ENCODE measurements at regions not wholly inside any gene's neighbourhood (a gene's known extent, or its start where the extent isn't known, plus 50 kb on each side); places are given as distances from the start of the nearest gene placed in this dataset.

DNA sequence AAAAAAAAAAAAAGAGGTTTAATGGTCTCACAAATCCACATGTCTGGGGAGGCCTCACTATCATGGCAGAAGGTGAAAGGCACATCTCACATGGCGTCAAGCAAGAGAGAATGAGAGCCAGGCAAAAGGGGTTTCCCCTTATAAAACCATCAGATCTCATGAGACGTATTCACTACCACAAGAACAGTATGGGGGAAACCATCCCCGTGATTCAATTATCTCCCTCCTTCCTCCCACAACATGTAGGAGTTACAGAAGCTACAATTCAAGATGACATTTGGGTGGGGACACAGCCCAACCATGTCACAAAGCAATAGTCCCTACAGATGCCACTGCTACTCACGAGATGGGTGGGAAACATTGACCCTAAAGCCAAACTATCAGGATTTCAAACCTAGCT is 392.7 kb upstream of the ID2 start:
- Histone ChIP-seq H3K9me3 (ENCODE audit: control insufficient read depth in 2 of 2, low read length in 2 of 2) (no peaks in the 10 kb centered on the region), H3K9ac (ENCODE audit: low read depth in 1 of 2, low read length in 2 of 2) (no peak overlapping the region), H3K4me3 (ENCODE audit: low read length in 2 of 2) (no peak overlapping the region), H3K27ac (ENCODE audit: low read depth in 2 of 2, low read length in 2 of 2) (no peak overlapping the region), H3K4me1 (ENCODE audit: control insufficient read depth in 2 of 2, insufficient read depth in 2 of 2, low read length in 2 of 2) (no peaks in the 10 kb centered on the region), H3K27me3 (ENCODE audit: control insufficient read depth in 2 of 2, insufficient read depth in 2 of 2, low read length in 2 of 2) (peaks cover 0 to 2% of the 10 kb centered on the region in 2 donors), H3K36me3 (ENCODE audit: control insufficient read depth in 2 of 2, insufficient read depth in 2 of 2, low read length in 2 of 2) (no peaks in the 10 kb centered on the region)

DNA sequence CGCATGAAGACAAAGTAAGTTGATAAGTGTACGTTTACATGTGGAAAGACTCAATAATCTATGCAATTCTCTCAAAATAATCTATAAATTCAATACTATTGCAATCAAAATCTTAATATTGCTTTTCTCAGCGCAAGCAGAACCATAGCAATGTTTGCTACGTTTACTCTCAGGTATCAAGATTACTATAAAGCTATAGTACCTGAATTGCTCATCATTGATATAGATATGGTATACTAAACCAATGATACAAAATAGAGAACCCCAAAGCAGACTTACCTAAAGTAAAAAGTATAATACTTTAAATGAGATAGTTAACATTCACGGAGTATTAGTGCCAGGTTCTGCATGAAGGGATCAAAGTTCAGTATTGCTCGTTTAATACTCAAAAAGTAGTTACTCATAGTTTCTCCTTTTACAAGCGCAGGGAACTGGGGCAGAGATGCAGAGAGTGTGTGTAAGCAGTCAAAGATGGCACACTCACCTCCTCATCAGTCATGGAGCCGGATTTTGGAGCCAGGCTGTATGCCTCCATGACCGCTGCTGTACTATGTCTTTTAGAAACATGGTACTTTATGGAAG is 391.0 kb upstream of the ID2 start:
- Histone ChIP-seq H3K4me1 (ENCODE audit: control insufficient read depth in 2 of 2, insufficient read depth in 2 of 2, low read length in 2 of 2) (no peaks in the 10 kb centered on the region), H3K9me3 (ENCODE audit: control insufficient read depth in 2 of 2, low read length in 2 of 2) (no peaks in the 10 kb centered on the region), H3K4me3 (ENCODE audit: low read length in 2 of 2) (no peak overlapping the region), H3K27me3 (ENCODE audit: control insufficient read depth in 2 of 2, insufficient read depth in 2 of 2, low read length in 2 of 2) (peaks cover 0 to 1% of the 10 kb centered on the region in 2 donors), H3K36me3 (ENCODE audit: control insufficient read depth in 2 of 2, insufficient read depth in 2 of 2, low read length in 2 of 2) (no peaks in the 10 kb centered on the region), H3K9ac (ENCODE audit: low read depth in 1 of 2, low read length in 2 of 2) (no peak overlapping the region), H3K27ac (ENCODE audit: low read depth in 2 of 2, low read length in 2 of 2) (no peak overlapping the region)

DNA sequence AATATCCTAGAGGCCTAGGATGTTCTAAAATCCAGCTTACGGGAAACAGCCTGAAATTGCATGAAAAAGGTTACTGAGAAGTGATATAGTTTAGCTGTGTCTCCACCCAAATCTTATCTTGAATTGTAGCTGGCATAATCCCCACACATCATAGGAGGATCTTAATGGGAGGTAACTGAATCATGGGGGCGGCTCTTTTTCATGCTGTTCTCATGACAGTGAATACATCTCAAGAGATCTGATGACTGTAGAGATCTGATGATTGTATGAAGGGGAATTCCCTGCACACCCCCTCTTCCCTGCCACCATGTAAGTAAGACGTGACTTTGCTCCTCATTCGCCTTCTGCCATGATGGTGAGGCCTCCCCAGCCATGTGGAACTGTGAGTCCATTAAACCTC is 385.6 kb upstream of the ID2 start:
- Histone ChIP-seq H3K4me1 (ENCODE audit: control insufficient read depth in 2 of 2, insufficient read depth in 2 of 2, low read length in 2 of 2) (no peaks in the 10 kb centered on the region), H3K9me3 (ENCODE audit: control insufficient read depth in 2 of 2, low read length in 2 of 2) (no peaks in the 10 kb centered on the region), H3K9ac (ENCODE audit: low read depth in 1 of 2, low read length in 2 of 2) (no peak overlapping the region), H3K27ac (ENCODE audit: low read depth in 2 of 2, low read length in 2 of 2) (no peak overlapping the region), H3K27me3 (ENCODE audit: control insufficient read depth in 2 of 2, insufficient read depth in 2 of 2, low read length in 2 of 2) (no peaks in the 10 kb centered on the region), H3K4me3 (ENCODE audit: low read length in 2 of 2) (no peak overlapping the region), H3K36me3 (ENCODE audit: control insufficient read depth in 2 of 2, insufficient read depth in 2 of 2, low read length in 2 of 2) (no peaks in the 10 kb centered on the region)

DNA sequence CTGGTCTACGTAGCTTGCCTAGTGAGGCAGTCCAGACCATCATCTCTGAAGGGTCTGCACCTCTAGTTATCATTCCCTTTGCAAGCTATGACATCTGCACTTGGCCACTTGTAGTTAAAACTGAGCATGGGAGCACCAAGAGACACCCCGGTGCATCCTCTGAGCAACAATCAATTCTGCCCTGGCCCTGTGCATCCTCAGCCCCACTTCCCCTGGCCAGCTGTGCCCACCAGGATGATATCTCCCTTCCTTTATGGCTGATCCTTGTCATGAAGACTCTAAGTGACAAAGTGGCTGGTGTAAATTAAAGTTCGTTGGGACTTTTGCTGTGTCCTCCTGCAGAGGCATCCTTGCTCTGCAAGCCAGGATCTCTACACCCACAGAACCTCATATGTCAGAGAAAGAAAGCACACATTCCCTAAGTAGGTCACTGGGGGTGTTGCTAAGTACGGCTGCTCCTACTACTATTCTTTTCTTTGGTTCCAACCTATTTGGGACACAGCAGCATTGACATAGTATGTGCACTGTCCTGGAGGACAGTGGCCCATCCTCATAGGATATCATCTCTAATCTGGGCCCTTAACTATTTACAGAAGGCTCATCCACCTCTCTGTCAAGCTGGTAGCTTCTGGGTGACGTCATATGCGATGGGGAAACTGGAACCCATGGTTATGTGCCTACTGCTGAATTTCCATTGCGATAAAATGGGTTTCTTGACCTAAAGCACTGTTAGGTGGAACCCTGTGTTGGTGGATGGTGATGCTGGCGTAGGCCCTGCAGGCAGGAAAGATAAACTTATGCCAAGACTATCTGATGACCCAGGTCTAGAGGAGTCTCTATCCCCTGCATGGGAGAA is 384.3 kb upstream of the ID2 start:
- Histone ChIP-seq H3K36me3 (ENCODE audit: control insufficient read depth in 2 of 2, insufficient read depth in 2 of 2, low read length in 2 of 2) (no peaks in the 10 kb centered on the region), H3K9me3 (ENCODE audit: control insufficient read depth in 2 of 2, low read length in 2 of 2) (no peaks in the 10 kb centered on the region), H3K4me3 (ENCODE audit: low read length in 2 of 2) (no peak overlapping the region), H3K27ac (ENCODE audit: low read depth in 2 of 2, low read length in 2 of 2) (peak overlapping the region in 1 of 2 donors; percentile 11), H3K27me3 (ENCODE audit: control insufficient read depth in 2 of 2, insufficient read depth in 2 of 2, low read length in 2 of 2) (no peaks in the 10 kb centered on the region), H3K9ac (ENCODE audit: low read depth in 1 of 2, low read length in 2 of 2) (no peak overlapping the region), H3K4me1 (ENCODE audit: control insufficient read depth in 2 of 2, insufficient read depth in 2 of 2, low read length in 2 of 2) (peaks cover 4 to 6% of the 10 kb centered on the region in 2 donors)

DNA sequence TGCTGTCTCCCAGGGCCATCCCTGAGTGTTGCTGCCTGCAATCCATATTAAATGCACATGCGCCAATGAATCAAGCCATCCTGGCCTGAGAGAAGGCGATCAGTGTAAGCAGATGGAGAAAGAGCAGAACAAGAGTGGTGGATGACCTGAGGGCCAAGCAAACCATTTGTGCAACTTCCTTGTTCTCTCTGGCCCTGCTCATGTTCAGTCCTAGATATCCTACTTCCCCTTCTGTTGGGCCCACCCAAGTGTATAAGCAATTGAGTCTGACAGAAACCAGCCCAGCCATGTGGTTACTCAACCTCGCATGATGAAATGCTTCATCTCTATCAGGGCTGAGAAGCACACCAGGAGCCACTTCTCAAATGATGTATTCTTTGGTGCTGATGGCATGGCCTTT is 383.1 kb upstream of the ID2 start:
- Histone ChIP-seq H3K4me3 (ENCODE audit: low read length in 2 of 2) (no peak overlapping the region), H3K27ac (ENCODE audit: low read depth in 2 of 2, low read length in 2 of 2) (no peak overlapping the region), H3K36me3 (ENCODE audit: control insufficient read depth in 2 of 2, insufficient read depth in 2 of 2, low read length in 2 of 2) (no peaks in the 10 kb centered on the region), H3K9me3 (ENCODE audit: control insufficient read depth in 2 of 2, low read length in 2 of 2) (no peaks in the 10 kb centered on the region), H3K4me1 (ENCODE audit: control insufficient read depth in 2 of 2, insufficient read depth in 2 of 2, low read length in 2 of 2) (peaks cover 10% of the 10 kb centered on the region in 2 donors), H3K9ac (ENCODE audit: low read depth in 1 of 2, low read length in 2 of 2) (no peak overlapping the region), H3K27me3 (ENCODE audit: control insufficient read depth in 2 of 2, insufficient read depth in 2 of 2, low read length in 2 of 2) (no peaks in the 10 kb centered on the region)

DNA sequence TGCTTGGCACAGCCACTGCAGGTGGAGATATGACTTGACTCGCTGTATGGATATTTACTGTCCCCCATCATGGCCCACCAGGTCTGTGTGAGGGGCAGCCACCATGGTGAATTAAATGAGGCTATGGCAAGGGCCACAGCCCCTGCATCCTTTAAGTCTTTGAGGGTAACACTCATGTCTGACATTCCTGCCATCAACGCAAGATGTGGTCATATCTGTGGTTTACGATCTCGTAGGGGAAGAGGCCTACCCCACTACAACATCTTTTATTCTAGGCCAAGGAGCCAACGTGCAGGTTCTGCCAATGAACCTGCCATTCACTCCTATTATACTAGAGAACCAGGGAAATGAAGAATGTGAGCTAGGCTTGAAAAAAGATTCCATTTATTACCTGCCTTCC is 381.6 kb upstream of the ID2 start:
- Histone ChIP-seq H3K4me3 (ENCODE audit: low read length in 2 of 2) (no peak overlapping the region), H3K36me3 (ENCODE audit: control insufficient read depth in 2 of 2, insufficient read depth in 2 of 2, low read length in 2 of 2) (no peaks in the 10 kb centered on the region), H3K9me3 (ENCODE audit: control insufficient read depth in 2 of 2, low read length in 2 of 2) (no peaks in the 10 kb centered on the region), H3K4me1 (ENCODE audit: control insufficient read depth in 2 of 2, insufficient read depth in 2 of 2, low read length in 2 of 2) (peaks cover 10 to 13% of the 10 kb centered on the region in 2 donors), H3K9ac (ENCODE audit: low read depth in 1 of 2, low read length in 2 of 2) (no peak overlapping the region), H3K27ac (ENCODE audit: low read depth in 2 of 2, low read length in 2 of 2) (no peak overlapping the region), H3K27me3 (ENCODE audit: control insufficient read depth in 2 of 2, insufficient read depth in 2 of 2, low read length in 2 of 2) (no peaks in the 10 kb centered on the region)

DNA sequence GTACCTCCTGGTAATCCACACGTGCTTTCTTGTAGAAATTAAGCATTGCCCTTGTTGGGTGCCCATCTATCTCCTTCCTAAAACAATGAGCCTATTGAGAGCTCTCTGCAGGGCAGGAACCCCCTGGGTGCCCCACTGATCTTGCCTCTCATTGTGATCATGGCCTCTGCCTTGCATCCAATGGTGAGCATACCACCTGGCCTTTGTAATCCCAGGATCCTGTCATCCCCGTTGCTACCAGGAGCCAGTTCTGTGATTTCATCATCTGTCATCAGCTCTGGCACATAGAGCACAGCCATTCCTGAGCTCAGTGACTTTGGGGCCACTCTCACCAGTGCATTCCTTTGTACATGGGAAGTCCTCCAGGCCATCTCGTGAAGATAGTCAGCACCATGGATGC is 381.0 kb upstream of the ID2 start:
- Histone ChIP-seq H3K4me3 (ENCODE audit: low read length in 2 of 2) (no peak overlapping the region), H3K4me1 (ENCODE audit: control insufficient read depth in 2 of 2, insufficient read depth in 2 of 2, low read length in 2 of 2) (peaks cover 10 to 13% of the 10 kb centered on the region in 2 donors), H3K27ac (ENCODE audit: low read depth in 2 of 2, low read length in 2 of 2) (no peak overlapping the region), H3K27me3 (ENCODE audit: control insufficient read depth in 2 of 2, insufficient read depth in 2 of 2, low read length in 2 of 2) (no peaks in the 10 kb centered on the region), H3K9me3 (ENCODE audit: control insufficient read depth in 2 of 2, low read length in 2 of 2) (no peaks in the 10 kb centered on the region), H3K36me3 (ENCODE audit: control insufficient read depth in 2 of 2, insufficient read depth in 2 of 2, low read length in 2 of 2) (no peaks in the 10 kb centered on the region), H3K9ac (ENCODE audit: low read depth in 1 of 2, low read length in 2 of 2) (no peak overlapping the region)

DNA sequence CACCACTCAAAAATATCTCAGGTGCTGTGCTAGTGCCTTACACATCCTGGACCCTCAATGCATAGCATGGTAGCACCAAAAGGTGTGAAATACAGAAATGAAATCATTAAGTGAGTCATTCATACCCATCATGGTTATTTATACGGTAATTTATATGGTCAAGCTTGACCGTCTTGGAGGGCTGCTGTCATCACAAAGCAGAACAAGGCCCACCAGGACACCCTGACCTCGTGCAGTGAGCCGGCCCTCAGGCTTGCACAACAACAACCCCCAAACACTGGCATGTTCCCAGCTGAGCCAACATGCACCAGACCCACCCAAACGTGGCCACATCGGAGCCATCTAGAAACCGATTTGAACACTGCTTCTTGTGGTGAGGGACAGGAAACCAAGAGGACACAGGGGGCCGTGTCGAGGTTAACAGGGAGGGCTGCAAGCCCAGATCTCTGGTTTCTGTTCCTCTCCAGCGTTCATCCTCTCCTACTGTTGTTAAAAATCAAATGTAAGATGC is 378.5 kb upstream of the ID2 start:
- no peak overlapping the region for H3K9ac ChIP-seq (ENCODE audit: low read depth in 1 of 2, low read length in 2 of 2)
- peak overlapping the region in 1 of 2 donors; percentile 25 for H3K27ac ChIP-seq (ENCODE audit: low read depth in 2 of 2, low read length in 2 of 2)
- no peaks in the 10 kb centered on the region for H3K27me3 ChIP-seq (ENCODE audit: control insufficient read depth in 2 of 2, insufficient read depth in 2 of 2, low read length in 2 of 2)
- H3K9me3 ChIP-seq (ENCODE audit: control insufficient read depth in 2 of 2, low read length in 2 of 2), result no peaks in the 10 kb centered on the region
- H3K4me3 ChIP-seq (ENCODE audit: low read length in 2 of 2), result no peak overlapping the region
- no peaks in the 10 kb centered on the region for H3K36me3 ChIP-seq (ENCODE audit: control insufficient read depth in 2 of 2, insufficient read depth in 2 of 2, low read length in 2 of 2)
- H3K4me1 ChIP-seq (ENCODE audit: control insufficient read depth in 2 of 2, insufficient read depth in 2 of 2, low read length in 2 of 2), result peaks cover 10 to 13% of the 10 kb centered on the region in 2 donors

DNA sequence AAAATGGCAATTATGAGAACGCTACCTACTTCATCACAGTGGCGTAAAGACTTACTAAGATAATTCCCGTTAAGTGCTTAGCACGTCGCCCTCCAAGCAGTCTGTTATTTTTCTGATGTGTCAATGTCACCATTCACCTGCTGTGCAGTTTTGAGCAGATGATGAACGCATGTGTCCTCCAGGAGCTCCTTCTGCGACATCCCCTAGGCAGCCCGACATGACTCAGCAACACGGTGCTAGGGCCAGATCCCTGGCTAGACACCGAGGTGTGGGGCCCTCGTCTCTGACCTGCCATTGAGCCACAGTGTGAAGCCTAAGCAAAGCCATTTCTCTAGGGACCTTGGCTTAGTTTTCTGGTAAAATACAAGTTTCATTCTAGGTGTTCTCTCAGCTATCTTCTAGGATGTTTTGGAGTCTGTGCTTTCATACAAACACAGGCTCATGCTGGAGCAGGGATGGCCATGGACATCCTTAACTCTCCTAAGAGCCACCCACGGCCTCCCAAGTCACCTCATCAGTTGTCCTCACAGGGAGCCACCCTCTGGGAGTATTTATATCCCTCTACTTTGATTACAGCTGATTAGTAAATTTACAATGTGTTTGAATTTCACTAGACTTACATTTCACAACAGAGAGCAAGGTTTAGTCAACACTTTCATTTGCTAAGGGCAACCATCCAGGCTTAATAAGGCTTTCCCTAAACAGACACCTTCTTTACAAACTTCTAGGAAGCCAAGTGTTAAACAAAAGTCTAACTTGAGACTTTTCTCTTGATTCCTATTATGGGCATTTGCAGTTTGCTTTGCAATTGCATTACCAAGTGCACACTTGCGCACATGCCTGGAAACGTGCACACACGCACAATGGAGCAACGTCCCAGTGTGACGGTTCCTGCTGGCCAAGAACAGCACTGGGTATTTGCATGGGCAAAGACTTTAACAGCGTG is 376.8 kb upstream of the ID2 start:
- Histone ChIP-seq H3K4me3 (ENCODE audit: low read length in 2 of 2) (no peak overlapping the region), H3K27me3 (ENCODE audit: control insufficient read depth in 2 of 2, insufficient read depth in 2 of 2, low read length in 2 of 2) (no peaks in the 10 kb centered on the region), H3K36me3 (ENCODE audit: control insufficient read depth in 2 of 2, insufficient read depth in 2 of 2, low read length in 2 of 2) (no peaks in the 10 kb centered on the region), H3K4me1 (ENCODE audit: control insufficient read depth in 2 of 2, insufficient read depth in 2 of 2, low read length in 2 of 2) (peaks cover 10 to 13% of the 10 kb centered on the region in 2 donors), H3K27ac (ENCODE audit: low read depth in 2 of 2, low read length in 2 of 2) (no peak overlapping the region), H3K9ac (ENCODE audit: low read depth in 1 of 2, low read length in 2 of 2) (no peak overlapping the region), H3K9me3 (ENCODE audit: control insufficient read depth in 2 of 2, low read length in 2 of 2) (no peaks in the 10 kb centered on the region)
